GM12891 (cell line): ENCODE measurements at regions not wholly inside any gene's neighbourhood (a gene's known extent, or its start where the extent isn't known, plus 50 kb on each side); places are given as distances from the start of the nearest gene placed in this dataset.

Experiments
- POLR2A ChIP-seq: IDR thresholded peaks from 2 replicates; pipeline ENCODE4 v1.6.1; 2011; ENCODE audit warnings: low read depth, low read length, control low read depth
- POLR2AphosphoS5 ChIP-seq: IDR thresholded peaks from 2 replicates; pipeline ENCODE4 v1.6.1; 2011; ENCODE audit warnings: low read depth, low read length, control low read depth
- POU2F2 ChIP-seq: IDR thresholded peaks from 2 replicates; pipeline ENCODE4 v1.6.1; 2011; ENCODE audit warnings: low read depth, mild to moderate bottlenecking, control low read depth, low read length, moderate library complexity
- SPI1 ChIP-seq: IDR thresholded peaks from 2 replicates; pipeline ENCODE4 v1.6.1; 2011; ENCODE audit warnings: low read depth, low read length, control low read depth
- TAF1 ChIP-seq: IDR thresholded peaks from 2 replicates; pipeline ENCODE4 v1.6.1; 2011; ENCODE audit warnings: low read depth, low read length, control low read depth

- no peak for TF ChIP-seq POLR2AphosphoS5
- TF ChIP-seq SPI1 = no peak
- TF ChIP-seq POLR2A = no peak
- no peak for TF ChIP-seq TAF1
- TF ChIP-seq POU2F2 = no peak
Observed at GRCh38 chr4:56253666-56254305, 133.5 kb downstream of the AASDH start.
